GM23338 (cell line): ENCODE measurements at regions not wholly inside any gene's neighbourhood (a gene's known extent, or its start where the extent isn't known, plus 50 kb on each side); places are given as distances from the start of the nearest gene placed in this dataset.

Experiments used
- ATAC-seq: fragments of 200-7000 bp; cut with Tn5 transposase; 3 replicates; pipeline ENCODE4 v1.9.1; 2020
- DNase-seq: peaks from one replicate; pipeline ENCODE4 v3.0.0-alpha.2; 2015; ENCODE audit warnings: low spot score
- H2AFZ ChIP-seq: fragments of 200-600 bp; sonication (generic); 2 replicates; pipeline ENCODE4 v1.8.0; 2016; ENCODE audit warnings: antibody characterized with exemption, mild to moderate bottlenecking, moderate library complexity
- H3F3A ChIP-seq: fragments of 200-600 bp; sonication (generic); replicated peaks from 2 replicates; pipeline ENCODE4 v1.8.0; 2017; ENCODE audit warnings: antibody characterized with exemption, mixed run types, low read depth
- H3K27ac ChIP-seq: fragments of 200-600 bp; sonication (generic); 2 replicates; pipeline ENCODE4 v1.6.1; 2016; ENCODE audit warnings: low read depth
- H3K27me3 ChIP-seq: fragments of 200-600 bp; sonication (generic); 2 replicates; pipeline ENCODE4 v1.8.0; 2016; ENCODE audit warnings: mild to moderate bottlenecking, mixed run types, moderate library complexity; ENCODE audit not compliant: insufficient read depth
- H3K36me3 ChIP-seq: fragments of 200-600 bp; sonication (generic); 2 replicates; pipeline ENCODE4 v1.8.0; 2016; ENCODE audit warnings: mild to moderate bottlenecking; ENCODE audit not compliant: insufficient read depth
- H3K4me1 ChIP-seq: fragments of 200-600 bp; sonication (generic); 2 replicates; pipeline ENCODE4 v1.8.0; 2016; ENCODE audit warnings: mild to moderate bottlenecking, moderate library complexity; ENCODE audit not compliant: insufficient read depth
- H3K4me2 ChIP-seq: fragments of 200-600 bp; sonication (generic); 2 replicates; pipeline ENCODE4 v1.7.1; 2017; ENCODE audit warnings: mixed run types
- H3K4me3 ChIP-seq: fragments of 200-600 bp; sonication (generic); 2 replicates; pipeline ENCODE4 v1.6.1; 2016; ENCODE audit warnings: mixed run types
- H3K79me2 ChIP-seq: fragments of 200-600 bp; sonication (generic); replicated peaks from 2 replicates; pipeline ENCODE4 v1.8.0; 2017; ENCODE audit warnings: mild to moderate bottlenecking; ENCODE audit not compliant: insufficient read depth
- H3K9me2 ChIP-seq: fragments of 200-600 bp; sonication (generic); 2 replicates; pipeline ENCODE4 v1.8.0; 2017; ENCODE audit not compliant: insufficient read depth
- H4K20me1 ChIP-seq: fragments of 200-600 bp; sonication (generic); replicated peaks from 2 replicates; pipeline ENCODE4 v1.8.0; 2017; ENCODE audit warnings: mild to moderate bottlenecking; ENCODE audit not compliant: insufficient read depth
- H3K27ac Mint-ChIP-seq: 2 replicates; pipeline ENCODE4 v1.8.0; 2020; ENCODE audit warnings: inconsistent platforms, mild to moderate bottlenecking, moderate library complexity, mixed read lengths
- H3K27me3 Mint-ChIP-seq: 3 replicates; pipeline ENCODE4 v1.8.0; 2022; ENCODE audit warnings: low read depth, mild to moderate bottlenecking, moderate library complexity, mixed read lengths, inconsistent platforms; ENCODE audit not compliant: insufficient read depth, poor library complexity
- H3K36me3 Mint-ChIP-seq: 3 replicates; pipeline ENCODE4 v1.8.0; 2021; ENCODE audit warnings: low read depth, mild to moderate bottlenecking, inconsistent platforms, moderate library complexity, mixed read lengths
- H3K4me1 Mint-ChIP-seq: 3 replicates; pipeline ENCODE4 v1.8.0; 2020; ENCODE audit warnings: mild to moderate bottlenecking, inconsistent platforms, mixed read lengths
- H3K4me3 Mint-ChIP-seq: 3 replicates; pipeline ENCODE4 v1.8.0; 2021; ENCODE audit warnings: moderate library complexity, mild to moderate bottlenecking, inconsistent platforms, mixed read lengths
- H3K9me3 Mint-ChIP-seq: 3 replicates; pipeline ENCODE4 v1.8.0; 2020; ENCODE audit warnings: moderate library complexity, mild to moderate bottlenecking, inconsistent platforms, mixed read lengths
- CREB1 ChIP-seq: fragments of 250-450 bp; sonication (Bioruptor Pico); IDR thresholded peaks from 2 replicates; pipeline ENCODE4 v1.5.0; 2020; ENCODE audit warnings: low read depth, mild to moderate bottlenecking, moderate library complexity
- ETS1 ChIP-seq: IDR thresholded peaks from 2 replicates; pipeline ENCODE4 v1.6.1; 2016; ENCODE audit warnings: antibody characterized with exemption
- EZH2 ChIP-seq: fragments of 200-600 bp; sonication (generic); IDR thresholded peaks from one replicate; pipeline ENCODE4 v1.8.0; 2017; ENCODE audit warnings: antibody characterized with exemption, mild to moderate bottlenecking, low read depth; ENCODE audit not compliant: unreplicated experiment
- EZH2phosphoT487 ChIP-seq: fragments of 200-600 bp; sonication (generic); IDR thresholded peaks from one replicate; pipeline ENCODE4 v1.8.1; 2018; ENCODE audit warnings: antibody characterized with exemption; ENCODE audit not compliant: unreplicated experiment
- JUNB ChIP-seq: IDR thresholded peaks from one replicate; pipeline ENCODE4 v1.6.1; 2016; ENCODE audit warnings: antibody characterized with exemption; ENCODE audit not compliant: unreplicated experiment
- NANOG ChIP-seq: IDR thresholded peaks from 2 replicates; pipeline ENCODE4 v1.6.1; 2016; ENCODE audit warnings: antibody characterized with exemption, borderline replicate concordance
- POLR2AphosphoS5 ChIP-seq: IDR thresholded peaks from 2 replicates; pipeline ENCODE4 v1.6.1; 2016; ENCODE audit warnings: antibody characterized with exemption, low read depth
- REST ChIP-seq: IDR thresholded peaks from one replicate; pipeline ENCODE4 v1.6.1; 2018; ENCODE audit warnings: antibody characterized with exemption; ENCODE audit not compliant: unreplicated experiment
- STAT1 ChIP-seq: IDR thresholded peaks from one replicate; pipeline ENCODE4 v1.6.1; 2016; ENCODE audit warnings: antibody characterized with exemption; ENCODE audit not compliant: unreplicated experiment
- ZNF114 ChIP-seq: fragments of 250-450 bp; sonication (Bioruptor Pico); IDR thresholded peaks from 2 replicates; pipeline ENCODE4 v1.5.0; 2020; ENCODE audit warnings: mild to moderate bottlenecking, moderate library complexity
- ZNF331 ChIP-seq: fragments of 250-450 bp; sonication (Bioruptor Pico); IDR thresholded peaks from 2 replicates; pipeline ENCODE4 v1.5.0; 2020; ENCODE audit warnings: low read depth, mild to moderate bottlenecking, moderate library complexity
- ZNF462 ChIP-seq: fragments of 250-450 bp; sonication (Bioruptor Pico); IDR thresholded peaks from 2 replicates; pipeline ENCODE4 v1.5.0; 2020; ENCODE audit warnings: mild to moderate bottlenecking, moderate library complexity

- TF ChIP-seq ETS1 = no peak
- no peak for TF ChIP-seq STAT1
- TF ChIP-seq JUNB = no peak
- TF ChIP-seq CREB1 (CRISPR knock-in tag) = no peak
- TF ChIP-seq EZH2 = no peak
- no peak for TF ChIP-seq ZNF331 (CRISPR knock-in tag)
Observed at GRCh38 chr6:37100745-37101144, 69.2 kb upstream of the PIM1 start (continued).

GRCh38 chr6:37101991-37102298, 68.0 kb upstream of the PIM1 start:
- peaks cover 31% of the 10 kb centered on the region for H3F3A ChIP-seq
- Mint-ChIP-seq H3K4me1 (peaks cover 55% of the 10 kb centered on the region), H3K9me3 (no peaks in the 10 kb centered on the region), H3K36me3 (peaks cover 5% of the 10 kb centered on the region; the same call in 1 of the 3 replicates), H3K27ac (peak overlapping the region; percentile 91), H3K27me3 (peaks cover 12% of the 10 kb centered on the region), H3K4me3 (peak overlapping the region; percentile 70)
- no peaks in the 10 kb centered on the region for H3K27me3 ChIP-seq
- no peaks in the 10 kb centered on the region for H3K9me2 ChIP-seq
- H3K4me2 ChIP-seq = peak overlapping the region; percentile 91
- H3K79me2 ChIP-seq = no peaks in the 10 kb centered on the region
- 0 out of 2 replicates have a peak, but pooled peaks cover 2% of the 10 kb centered on the region for H4K20me1 ChIP-seq
- no peaks in the 10 kb centered on the region for H3K36me3 ChIP-seq
- peaks cover 58% of the 10 kb centered on the region for H3K4me1 ChIP-seq
- no peak for DNase-seq
- peak overlapping the region; percentile 83; the same call in 1 of the 2 replicates for H3K27ac ChIP-seq
- peak overlapping the region; percentile 41 for H3K4me3 ChIP-seq
- peak; percentile 5 for ATAC-seq
- H2AFZ ChIP-seq = no peak overlapping the region
- no peak for TF ChIP-seq ZNF331 (CRISPR knock-in tag)
- no peak for TF ChIP-seq STAT1
- TF ChIP-seq JUNB = no peak
- TF ChIP-seq REST = no peak
- TF ChIP-seq EZH2phosphoT487 = no peak
- TF ChIP-seq ETS1 = no peak
- TF ChIP-seq NANOG = no peak
- TF ChIP-seq ZNF114 (CRISPR knock-in tag) = no peak
- no peak for TF ChIP-seq EZH2
- TF ChIP-seq POLR2AphosphoS5 = no peak
- TF ChIP-seq CREB1 (CRISPR knock-in tag) = no peak
- no peak for TF ChIP-seq ZNF462 (CRISPR knock-in tag)
